ENCODE measurements at regions not wholly inside any gene's neighbourhood (a gene's known extent, or its start where the extent isn't known, plus 50 kb on each side); places are given as distances from the start of the nearest gene placed in this dataset.

DNA sequence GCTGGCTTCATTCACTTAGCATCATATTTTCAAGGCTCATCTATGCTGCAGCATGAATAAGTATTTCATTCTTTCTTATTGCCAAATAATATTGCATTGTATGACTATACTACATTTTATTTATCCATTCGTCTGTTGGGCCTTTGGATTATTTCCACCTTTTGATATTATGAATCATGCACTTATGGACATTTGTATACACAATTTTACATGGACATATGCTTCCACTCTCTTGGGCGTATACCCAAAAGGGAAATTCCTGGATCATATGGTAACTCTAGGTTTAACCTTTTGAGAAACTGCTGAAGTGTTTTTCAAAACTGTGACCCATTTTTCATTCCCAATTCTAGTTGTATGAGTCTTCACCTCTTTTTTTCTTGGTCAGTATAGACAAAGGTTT, 80.3 kb upstream of the GNAI1 start:
- TF ChIP-seq POLR2A (IDR thresholded peaks at IDR 0.05; ENCODE audit: low read length) (no peak), GATA1 (IDR thresholded peaks at IDR 0.05; ENCODE audit: low read depth, low read length) (no peak)
